ENCODE measurements at regions not wholly inside any gene's neighbourhood (a gene's known extent, or its start where the extent isn't known, plus 50 kb on each side); places are given as distances from the start of the nearest gene placed in this dataset.

DNA sequence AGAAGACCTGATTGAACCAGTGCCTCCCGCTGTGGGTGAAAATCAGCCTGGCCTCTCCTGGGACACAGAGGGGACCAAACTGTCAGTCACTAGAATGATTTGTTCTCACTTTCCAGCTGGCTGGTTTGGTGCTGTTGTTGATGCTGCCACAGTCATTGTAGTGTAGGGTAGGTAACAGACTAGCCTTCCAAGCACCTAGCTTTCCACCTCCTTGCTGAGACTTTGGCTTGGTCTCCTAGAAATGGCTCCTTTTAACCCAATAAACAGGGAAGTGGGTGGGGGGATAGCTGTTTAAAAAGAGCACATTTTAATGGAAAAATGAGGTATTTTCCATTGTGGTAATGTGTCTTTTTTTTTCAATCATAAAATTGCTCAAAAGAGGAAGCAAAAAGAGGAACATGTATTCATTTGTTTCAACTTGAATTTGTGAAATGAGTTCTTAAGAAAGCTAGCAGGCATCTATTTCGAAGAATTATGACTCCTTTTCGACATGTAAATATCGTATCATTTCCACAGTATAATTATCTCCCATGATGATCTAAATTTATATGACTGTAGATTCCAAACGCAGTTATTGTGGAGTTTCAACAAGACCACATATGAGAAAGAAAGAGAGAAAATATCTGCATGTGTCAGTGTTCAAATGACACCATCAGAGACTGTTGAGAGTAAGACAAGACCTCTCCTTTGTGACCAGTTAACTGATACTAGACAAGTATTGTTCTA lies 190.1 kb downstream of the HLX start:
- peak in 1 of 2 experiments; percentile 59 for DNase-seq (ENCODE audit: low read depth in 1 of 2, low spot score in 1 of 2)
- Histone ChIP-seq H3K27me3 (ENCODE audit: insufficient read depth, poor library complexity, severe bottlenecking) (no peaks in the 10 kb centered on the region), H3K27ac (replicated peaks) (peak overlapping the region; percentile 84), H3K4me3 (replicated peaks; ENCODE audit: insufficient read depth, low read length) (no peak overlapping the region)
- TF ChIP-seq SPI1 (IDR thresholded peaks at IDR 0.05; ENCODE audit: borderline replicate concordance, low read depth) (peak; percentile 93), POLR2AphosphoS5 (IDR thresholded peaks at IDR 0.05; ENCODE audit: low read depth) (peak; percentile 75)
- TF ChIP-seq, protein P1, sequence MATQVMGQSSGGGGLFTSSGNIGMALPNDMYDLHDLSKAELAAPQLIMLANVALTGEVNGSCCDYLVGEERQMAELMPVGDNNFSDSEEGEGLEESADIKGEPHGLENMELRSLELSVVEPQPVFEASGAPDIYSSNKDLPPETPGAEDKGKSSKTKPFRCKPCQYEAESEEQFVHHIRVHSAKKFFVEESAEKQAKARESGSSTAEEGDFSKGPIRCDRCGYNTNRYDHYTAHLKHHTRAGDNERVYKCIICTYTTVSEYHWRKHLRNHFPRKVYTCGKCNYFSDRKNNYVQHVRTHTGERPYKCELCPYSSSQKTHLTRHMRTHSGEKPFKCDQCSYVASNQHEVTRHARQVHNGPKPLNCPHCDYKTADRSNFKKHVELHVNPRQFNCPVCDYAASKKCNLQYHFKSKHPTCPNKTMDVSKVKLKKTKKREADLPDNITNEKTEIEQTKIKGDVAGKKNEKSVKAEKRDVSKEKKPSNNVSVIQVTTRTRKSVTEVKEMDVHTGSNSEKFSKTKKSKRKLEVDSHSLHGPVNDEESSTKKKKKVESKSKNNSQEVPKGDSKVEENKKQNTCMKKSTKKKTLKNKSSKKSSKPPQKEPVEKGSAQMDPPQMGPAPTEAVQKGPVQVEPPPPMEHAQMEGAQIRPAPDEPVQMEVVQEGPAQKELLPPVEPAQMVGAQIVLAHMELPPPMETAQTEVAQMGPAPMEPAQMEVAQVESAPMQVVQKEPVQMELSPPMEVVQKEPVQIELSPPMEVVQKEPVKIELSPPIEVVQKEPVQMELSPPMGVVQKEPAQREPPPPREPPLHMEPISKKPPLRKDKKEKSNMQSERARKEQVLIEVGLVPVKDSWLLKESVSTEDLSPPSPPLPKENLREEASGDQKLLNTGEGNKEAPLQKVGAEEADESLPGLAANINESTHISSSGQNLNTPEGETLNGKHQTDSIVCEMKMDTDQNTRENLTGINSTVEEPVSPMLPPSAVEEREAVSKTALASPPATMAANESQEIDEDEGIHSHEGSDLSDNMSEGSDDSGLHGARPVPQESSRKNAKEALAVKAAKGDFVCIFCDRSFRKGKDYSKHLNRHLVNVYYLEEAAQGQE (IDR thresholded peaks at IDR 0.05; ENCODE audit: insufficient replicate concordance, low read depth) = no peak

DNA sequence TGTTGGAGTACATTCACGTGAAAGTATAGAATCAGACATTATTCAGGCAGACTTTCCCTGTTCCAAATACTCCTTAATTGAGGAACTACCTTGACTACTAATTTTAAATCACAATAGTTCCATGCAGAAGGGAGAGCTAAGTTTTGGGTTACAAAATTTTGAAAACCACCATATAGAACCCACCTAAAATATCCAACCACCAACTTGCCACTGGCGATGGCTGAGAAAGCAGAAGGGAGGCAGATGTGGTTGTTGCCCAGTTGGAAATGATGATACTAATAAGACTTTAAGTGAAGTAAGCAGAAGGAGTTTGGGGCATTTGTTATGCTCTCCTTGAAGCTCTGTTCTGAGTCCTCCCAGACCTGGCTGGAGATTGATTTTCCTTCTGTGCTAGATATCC lies 190.7 kb downstream of the HLX start:
- DNase-seq (ENCODE audit: low read depth in 1 of 2, low spot score in 1 of 2) = peak in 1 of 2 experiments; percentile 46
- peak overlapping the region; percentile 5; the same call in 1 of the 2 replicates for H3K4me3 ChIP-seq (replicated peaks; ENCODE audit: insufficient read depth, low read length)
- no peaks in the 10 kb centered on the region for H3K27me3 ChIP-seq (ENCODE audit: insufficient read depth, poor library complexity, severe bottlenecking)
- H3K27ac ChIP-seq (replicated peaks) = peak overlapping the region; percentile 84
- TF ChIP-seq GABPA (IDR thresholded peaks at IDR 0.05; ENCODE audit: low read depth) = no peak
- TF ChIP-seq POLR2AphosphoS5 (IDR thresholded peaks at IDR 0.05; ENCODE audit: low read depth) = no peak

DNA sequence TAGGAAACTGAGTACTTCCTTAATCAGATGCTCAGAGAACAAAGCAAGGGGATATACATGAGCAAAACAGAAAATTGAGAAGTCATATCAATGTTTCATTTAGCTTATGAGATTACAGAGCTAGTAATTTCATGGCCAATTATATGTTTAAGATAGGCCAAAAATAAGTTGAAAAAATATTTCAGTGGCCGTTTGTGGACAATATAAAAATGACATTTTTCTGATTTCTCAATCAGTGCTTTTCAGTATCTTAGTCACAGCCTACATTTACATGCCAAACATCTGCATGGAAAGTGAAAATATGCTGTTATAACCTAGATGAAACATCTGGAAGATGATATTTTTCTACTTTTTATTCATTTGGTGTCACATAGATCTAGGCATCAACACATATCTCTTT lies 192.5 kb downstream of the HLX start:
- no peak for DNase-seq (ENCODE audit: low read depth in 1 of 2, low spot score in 1 of 2)
- H3K27ac ChIP-seq (replicated peaks) = no peak overlapping the region
- H3K27me3 ChIP-seq (ENCODE audit: insufficient read depth, poor library complexity, severe bottlenecking) = no peaks in the 10 kb centered on the region
- TF ChIP-seq GABPA (IDR thresholded peaks at IDR 0.05; ENCODE audit: low read depth) = no peak
- TF ChIP-seq, protein P2, sequence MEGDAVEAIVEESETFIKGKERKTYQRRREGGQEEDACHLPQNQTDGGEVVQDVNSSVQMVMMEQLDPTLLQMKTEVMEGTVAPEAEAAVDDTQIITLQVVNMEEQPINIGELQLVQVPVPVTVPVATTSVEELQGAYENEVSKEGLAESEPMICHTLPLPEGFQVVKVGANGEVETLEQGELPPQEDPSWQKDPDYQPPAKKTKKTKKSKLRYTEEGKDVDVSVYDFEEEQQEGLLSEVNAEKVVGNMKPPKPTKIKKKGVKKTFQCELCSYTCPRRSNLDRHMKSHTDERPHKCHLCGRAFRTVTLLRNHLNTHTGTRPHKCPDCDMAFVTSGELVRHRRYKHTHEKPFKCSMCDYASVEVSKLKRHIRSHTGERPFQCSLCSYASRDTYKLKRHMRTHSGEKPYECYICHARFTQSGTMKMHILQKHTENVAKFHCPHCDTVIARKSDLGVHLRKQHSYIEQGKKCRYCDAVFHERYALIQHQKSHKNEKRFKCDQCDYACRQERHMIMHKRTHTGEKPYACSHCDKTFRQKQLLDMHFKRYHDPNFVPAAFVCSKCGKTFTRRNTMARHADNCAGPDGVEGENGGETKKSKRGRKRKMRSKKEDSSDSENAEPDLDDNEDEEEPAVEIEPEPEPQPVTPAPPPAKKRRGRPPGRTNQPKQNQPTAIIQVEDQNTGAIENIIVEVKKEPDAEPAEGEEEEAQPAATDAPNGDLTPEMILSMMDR (IDR thresholded peaks at IDR 0.05; ENCODE audit: insufficient read depth, low read length) = no peak
- TF ChIP-seq, protein P1 (IDR thresholded peaks at IDR 0.05; ENCODE audit: insufficient replicate concordance, low read depth) = no peak
- no peak for TF ChIP-seq SPI1 (IDR thresholded peaks at IDR 0.05; ENCODE audit: borderline replicate concordance, low read depth)
- TF ChIP-seq POLR2AphosphoS5 (IDR thresholded peaks at IDR 0.05; ENCODE audit: low read depth) = no peak
- no peak overlapping the region for H3K4me3 ChIP-seq (replicated peaks; ENCODE audit: insufficient read depth, low read length)

DNA sequence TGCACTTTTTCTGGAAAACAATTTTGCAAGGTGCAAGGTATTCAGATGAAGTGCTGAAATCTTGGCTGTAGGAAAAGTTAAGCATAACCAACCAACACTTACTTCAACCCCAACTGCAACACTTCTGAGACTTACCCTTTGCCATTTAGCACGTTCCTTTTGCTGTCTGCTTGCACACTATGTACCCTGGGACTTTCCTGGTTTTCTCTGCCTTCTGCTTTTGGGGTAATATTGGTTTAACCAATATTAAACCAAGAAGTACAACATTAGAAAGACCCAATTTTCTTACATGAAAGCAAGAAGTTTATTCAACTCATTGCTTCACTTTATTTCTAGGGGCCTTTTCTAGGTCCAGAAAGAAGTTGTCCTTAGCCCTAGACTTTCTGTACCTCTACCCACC lies 193.0 kb downstream of the HLX start:
- H3K27me3 ChIP-seq (ENCODE audit: insufficient read depth, poor library complexity, severe bottlenecking) = no peaks in the 10 kb centered on the region

More for the DNA sequence above, 193.0 kb downstream of the HLX start:
- Histone ChIP-seq H3K4me3 (replicated peaks; ENCODE audit: insufficient read depth, low read length) (no peak overlapping the region), H3K27ac (replicated peaks) (no peak overlapping the region)
- TF ChIP-seq SPI1 (IDR thresholded peaks at IDR 0.05; ENCODE audit: borderline replicate concordance, low read depth) (no peak), POLR2AphosphoS5 (IDR thresholded peaks at IDR 0.05; ENCODE audit: low read depth) (no peak), GABPA (IDR thresholded peaks at IDR 0.05; ENCODE audit: low read depth) (no peak)
- TF ChIP-seq, protein P2 (IDR thresholded peaks at IDR 0.05; ENCODE audit: insufficient read depth, low read length) = no peak
- TF ChIP-seq, protein P1 (IDR thresholded peaks at IDR 0.05; ENCODE audit: insufficient replicate concordance, low read depth) = no peak
- no peak for DNase-seq (ENCODE audit: low read depth in 1 of 2, low spot score in 1 of 2)
